Right forelimb (tissue), 1 donor: ENCODE measurements at regions not wholly inside any gene's neighbourhood (a gene's known extent, or its start where the extent isn't known, plus 50 kb on each side); places are given as distances from the start of the nearest gene placed in this dataset.
A peak's percentile ranks its signal among the peaks of the same experiment; 100 is the strongest.

Source experiments
- DNase-seq: peaks from one replicate; pipeline ENCODE4 v3.0.0-alpha.2; 2018

GRCh38 chr5:141800617-141801016 lies 77.6 kb downstream of the PCDH1 start:
- DNase-seq: no peak

GRCh38 chr5:141799507-141800167 lies 78.6 kb downstream of the PCDH1 start:
- DNase-seq: no peak

GRCh38 chr5:141797425-141797824 lies 80.8 kb downstream of the PCDH1 start:
- no peak for DNase-seq

- DNase-seq: no peak
Measured at GRCh38 chr5:141795421-141795820, 82.8 kb downstream of the PCDH1 start.

- DNase-seq: no peak
Measured at GRCh38 chr5:141793881-141794280, 84.3 kb downstream of the PCDH1 start.

- DNase-seq: no peak
Measured at GRCh38 chr5:141793403-141793802, 84.8 kb downstream of the PCDH1 start.

GRCh38 chr5:141790630-141791029 lies 87.6 kb downstream of the PCDH1 start:
- no peak for DNase-seq

GRCh38 chr5:141789330-141789729 lies 88.9 kb downstream of the PCDH1 start:
- no peak for DNase-seq

- DNase-seq: no peak
Measured at GRCh38 chr5:141788296-141788970, 89.8 kb downstream of the PCDH1 start.

GRCh38 chr5:141787376-141787775 lies 90.8 kb downstream of the PCDH1 start:
- no peak for DNase-seq

GRCh38 chr5:141786700-141787099 lies 91.5 kb downstream of the PCDH1 start:
- no peak for DNase-seq

GRCh38 chr5:141785711-141786110 lies 92.5 kb downstream of the PCDH1 start:
- no peak for DNase-seq

- no peak for DNase-seq
Measured at GRCh38 chr5:141785135-141785534, 93.1 kb downstream of the PCDH1 start.

- no peak for DNase-seq
Measured at GRCh38 chr5:141784529-141784928, 93.7 kb downstream of the PCDH1 start.

- DNase-seq: no peak
Measured at GRCh38 chr5:141783947-141784296, 94.3 kb downstream of the PCDH1 start.

- DNase-seq: no peak
Measured at GRCh38 chr5:141783005-141783946, 94.9 kb downstream of the PCDH1 start.

- DNase-seq: no peak
Measured at GRCh38 chr5:141781910-141782309, 96.3 kb downstream of the PCDH1 start.

- DNase-seq: no peak
Measured at GRCh38 chr5:141780952-141781781, 97.0 kb downstream of the PCDH1 start.

- DNase-seq: no peak
Measured at GRCh38 chr5:141780240-141780951, 97.8 kb downstream of the PCDH1 start.

GRCh38 chr5:141779503-141779973 lies 97.5 kb upstream of the ARAP3 start:
- peak; percentile 69 for DNase-seq

- no peak for DNase-seq
Measured at GRCh38 chr5:141778683-141779082, 96.7 kb upstream of the ARAP3 start.

- no peak for DNase-seq
Measured at GRCh38 chr5:141778206-141778605, 96.2 kb upstream of the ARAP3 start.
